ENCODE measurements at regions not wholly inside any gene's neighbourhood (a gene's known extent, or its start where the extent isn't known, plus 50 kb on each side); places are given as distances from the start of the nearest gene placed in this dataset.
A peak's percentile ranks its signal among the peaks of the same experiment; 100 is the strongest.

- H3K36me3 Mint-ChIP-seq (ENCODE audit: insufficient read depth in 1 of 3, low read depth in 3 of 3) = no peaks in the 10 kb centered on the region
- H3K27ac Mint-ChIP-seq = peak overlapping the region in 1 of 3 experiments; percentile 16; a peak in 1 of 7 replicates
- Histone ChIP-seq H2AK5ac (ENCODE audit: insufficient read length, low read length) (no peak overlapping the region), H3K79me2 (ENCODE audit: insufficient read depth, low read length) (no peaks in the 10 kb centered on the region), H3T11ph (ENCODE audit: low read length) (no peak overlapping the region), H3K14ac (ENCODE audit: insufficient read depth, low read length) (no peak overlapping the region), H3K23me2 (ENCODE audit: insufficient read length, low read depth, low read length, poor library complexity, severe bottlenecking) (no peaks in the 10 kb centered on the region), H3K9ac (ENCODE audit: extremely low read depth, insufficient read length, low read length) (no peak overlapping the region), H3K27ac (ENCODE audit: insufficient read length, low read depth, low read length) (no peak overlapping the region), H3K18ac (ENCODE audit: insufficient read length, low read depth, low read length) (no peak overlapping the region), H3K23ac (ENCODE audit: insufficient read length, low read depth, low read length) (no peak overlapping the region), H4K91ac (ENCODE audit: insufficient read length, low read depth, low read length) (no peak overlapping the region), H3K9me3 (ENCODE audit: control insufficient read depth, low read depth, low read length) (no peaks in the 10 kb centered on the region), H2BK15ac (ENCODE audit: low read depth, low read length) (no peak overlapping the region), H3K4me1 (ENCODE audit: insufficient read depth, low read length) (no peaks in the 10 kb centered on the region), H2BK120ac (ENCODE audit: low read depth, low read length, poor library complexity, severe bottlenecking) (no peak overlapping the region), H2BK12ac (ENCODE audit: insufficient read length, low read depth, low read length) (no peak overlapping the region), H3K4ac (ENCODE audit: low read depth, low read length) (no peak overlapping the region), H3K4me2 (ENCODE audit: insufficient read depth, insufficient read length, low read length) (no peak overlapping the region), H3K27me3 (ENCODE audit: insufficient read depth, low read length) (no peaks in the 10 kb centered on the region), H4K5ac (ENCODE audit: insufficient read length, low read depth, low read length) (no peak overlapping the region), H2BK5ac (ENCODE audit: insufficient read length, low read length) (no peak overlapping the region), H3K79me1 (ENCODE audit: insufficient read depth, low read depth, low read length, poor library complexity, severe bottlenecking) (no peaks in the 10 kb centered on the region), H2BK20ac (ENCODE audit: low read depth, low read length, poor library complexity, severe bottlenecking) (no peak overlapping the region), H4K20me1 (ENCODE audit: control insufficient read depth, insufficient read depth, insufficient read length) (no peaks in the 10 kb centered on the region), H4K8ac (replicated peaks; ENCODE audit: insufficient read length, low read depth, low read length) (no peak overlapping the region), H3K56ac (ENCODE audit: insufficient read length, low read depth, low read length) (no peak overlapping the region), H2AFZ (ENCODE audit: low read length) (no peak overlapping the region)
- H3K4me1 Mint-ChIP-seq = peaks cover 4% of the 10 kb centered on the region in 2 experiments; a peak in 2 of 4 replicates
- DNase-seq = no peak
- H3K4me3 Mint-ChIP-seq = no peak overlapping the region
- TF ChIP-seq CTCF (conservative IDR thresholded peaks at IDR 0.05) = no peak
- H3K27me3 Mint-ChIP-seq (ENCODE audit: low read depth) = no peaks in the 10 kb centered on the region
- WGBS (ENCODE audit: extremely low coverage, insufficient read length, low lambda C conversion rate) = no CpG with 5 or more reads among the region's 4 CpGs
- H3K9me3 Mint-ChIP-seq = no peaks in the 10 kb centered on the region
Observed at GRCh38 chr2:12835733-12836132, 119.0 kb downstream of the TRIB2 start.
